GM18868 (cell line): ENCODE measurements at regions not wholly inside any gene's neighbourhood (a gene's known extent, or its start where the extent isn't known, plus 50 kb on each side); places are given as distances from the start of the nearest gene placed in this dataset.
"Not testable (repeated sequence)": the region's sequence is repeated elsewhere in the genome, so short reads cannot be mapped to it uniquely, and the experiment has no call there.

ENCODE experiments used
- ATAC-seq: cut with Tn5 transposase; IDR thresholded peaks from one replicate; pipeline ENCODE4 v1.9.1; 2021; ENCODE audit warnings: mild to moderate bottlenecking, moderate library complexity; ENCODE audit not compliant: unreplicated experiment

DNA sequence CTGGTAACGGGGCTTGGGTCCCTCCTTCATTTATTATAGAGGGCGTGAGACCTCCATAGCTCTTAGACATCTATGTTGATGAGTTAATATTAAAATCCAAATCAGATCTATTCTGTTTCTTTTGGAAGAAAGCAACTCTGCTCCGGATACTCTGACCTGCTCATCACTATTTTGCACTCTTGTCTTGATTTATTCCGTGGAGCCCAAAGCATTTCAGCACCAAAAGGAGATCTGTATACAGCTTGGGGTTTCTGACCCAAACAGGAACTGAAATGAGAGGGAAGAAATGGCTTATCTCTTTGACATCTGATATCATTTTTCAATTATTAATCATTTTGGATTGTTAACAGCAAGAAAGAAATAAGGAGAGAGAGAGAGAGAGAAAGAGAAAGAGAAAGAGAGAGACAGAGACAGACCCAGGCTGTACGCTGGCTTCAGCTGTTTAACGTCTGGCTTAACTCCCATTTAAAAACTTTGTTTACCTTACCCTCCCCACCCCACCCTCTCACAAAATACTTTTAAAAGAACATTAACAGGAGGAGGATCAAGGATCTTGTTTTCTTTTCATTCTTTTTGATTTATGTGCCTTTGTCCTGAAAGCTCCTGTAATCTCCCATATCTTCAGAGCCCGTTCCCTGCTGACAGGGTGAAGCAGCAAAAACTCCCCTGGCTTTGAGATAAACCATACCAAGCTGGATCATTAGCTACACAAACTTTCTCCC is 231.4 kb upstream of the TUT7 start:
- ATAC-seq, result no peak

DNA sequence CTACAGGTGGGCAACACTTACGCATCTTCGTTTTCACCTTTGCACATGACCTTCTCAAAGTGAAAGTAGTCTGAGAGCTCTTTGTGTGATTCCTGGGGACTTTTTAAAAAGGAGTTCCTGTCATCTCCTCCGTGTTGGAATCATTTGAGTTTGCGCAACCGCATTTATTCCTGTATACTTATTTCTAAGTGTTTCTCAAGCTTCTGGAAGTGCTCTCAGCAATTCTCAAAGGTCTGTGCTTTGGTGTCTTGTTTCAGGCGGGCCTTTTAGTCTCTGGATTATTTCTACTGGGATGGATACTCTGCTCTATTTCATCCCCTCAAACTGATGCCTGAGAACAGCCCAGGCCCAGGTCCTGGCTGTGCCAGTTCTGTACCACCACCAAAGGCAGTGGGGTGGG is 226.5 kb upstream of the TUT7 start:
- no peak for ATAC-seq

DNA sequence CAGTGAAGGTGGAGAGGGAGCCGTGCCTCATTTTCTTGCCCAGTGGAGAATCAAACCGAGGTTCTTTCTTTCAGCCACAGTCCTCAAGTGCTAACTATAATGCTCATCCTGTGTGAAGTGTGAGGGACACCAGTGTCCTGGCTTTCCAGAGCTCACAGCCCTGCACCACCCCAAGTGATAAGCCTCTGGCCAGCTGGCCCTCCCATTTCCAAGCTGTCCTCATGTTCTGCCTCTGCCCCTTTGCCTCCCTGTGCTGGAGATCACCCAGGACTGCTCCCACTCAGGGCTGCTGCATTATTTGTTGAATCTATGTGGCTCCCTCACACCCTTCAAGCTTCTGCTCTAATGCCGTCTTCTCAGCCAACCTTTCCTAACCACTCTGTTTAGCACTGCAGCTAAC is 224.5 kb upstream of the TUT7 start:
- no peak for ATAC-seq

DNA sequence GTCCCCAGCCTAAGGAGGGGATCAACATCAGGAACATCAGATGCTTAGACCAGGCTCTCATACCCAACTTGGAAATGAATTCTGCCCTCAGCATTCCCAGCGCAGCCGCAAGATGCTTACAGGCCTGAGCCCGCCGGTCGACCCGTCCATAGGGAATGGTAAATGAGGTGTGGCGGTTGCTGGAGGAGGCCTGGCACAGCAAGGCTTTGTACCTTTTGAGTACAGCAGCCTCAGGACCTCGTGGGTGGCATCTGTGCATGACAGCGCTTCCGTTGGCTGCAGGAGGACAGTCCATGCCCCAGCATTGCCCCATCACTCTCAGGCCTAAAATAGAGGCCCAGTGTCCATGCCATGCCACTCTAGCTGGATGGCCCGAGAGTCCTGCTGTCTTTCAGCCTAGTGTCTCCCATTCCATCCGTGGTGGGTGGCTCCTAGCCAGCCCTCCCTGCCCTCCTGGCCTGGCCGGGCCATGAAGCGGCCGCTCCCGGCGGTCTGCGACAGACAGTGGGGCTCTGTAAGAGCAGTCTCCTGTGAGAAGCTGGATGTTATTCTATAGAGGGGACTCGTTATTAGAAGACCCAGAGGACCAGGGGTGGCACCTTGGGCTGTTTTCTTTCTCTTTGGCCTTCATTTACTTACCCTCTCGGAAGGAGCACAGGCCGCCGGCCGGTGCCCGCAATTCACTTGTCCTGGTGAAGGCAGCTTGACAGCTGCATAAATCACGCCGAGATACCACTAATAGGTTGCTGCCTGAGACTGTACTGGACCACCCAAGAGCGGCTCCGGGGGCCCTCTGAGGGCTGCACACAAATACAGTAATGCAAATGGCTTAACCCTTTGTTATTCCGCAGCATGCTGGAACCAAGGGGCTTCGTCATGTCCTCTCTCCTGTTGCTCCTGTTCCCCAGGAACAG is 223.5 kb upstream of the TUT7 start:
- no peak for ATAC-seq

DNA sequence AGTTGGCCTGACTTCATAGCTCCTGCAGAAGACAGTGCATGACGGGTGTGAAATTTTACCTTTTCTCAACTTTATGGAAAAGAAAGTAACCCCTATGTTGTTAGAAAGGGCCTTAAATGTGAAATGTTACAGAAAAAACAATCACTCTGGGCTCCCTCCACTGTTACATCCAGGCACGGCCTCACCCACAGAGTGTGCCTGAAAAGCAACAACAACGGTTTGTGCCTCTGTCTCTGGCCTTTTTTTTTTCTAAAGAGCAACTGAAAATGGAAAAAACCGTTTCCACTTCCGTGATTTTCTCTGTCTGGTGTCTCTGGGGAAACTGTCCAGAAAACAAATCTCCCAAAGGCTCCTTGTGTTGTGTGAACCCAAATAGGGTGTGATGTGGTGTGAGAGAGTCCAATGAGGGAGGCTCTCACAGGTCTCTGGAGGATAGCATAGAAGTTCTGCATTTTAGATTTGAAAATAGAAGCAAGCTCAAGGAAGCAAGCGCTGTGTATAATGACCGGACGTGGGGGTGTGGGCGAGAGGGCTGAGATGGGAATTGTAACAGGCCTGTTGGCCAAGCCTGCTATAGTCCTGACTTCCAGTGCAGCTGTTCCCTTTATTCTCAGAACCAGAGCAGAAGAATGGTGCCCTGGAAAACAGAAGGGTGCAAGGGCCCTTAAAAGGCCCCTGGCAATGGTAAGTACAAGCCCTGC is 221.8 kb upstream of the TUT7 start:
- no peak for ATAC-seq

DNA sequence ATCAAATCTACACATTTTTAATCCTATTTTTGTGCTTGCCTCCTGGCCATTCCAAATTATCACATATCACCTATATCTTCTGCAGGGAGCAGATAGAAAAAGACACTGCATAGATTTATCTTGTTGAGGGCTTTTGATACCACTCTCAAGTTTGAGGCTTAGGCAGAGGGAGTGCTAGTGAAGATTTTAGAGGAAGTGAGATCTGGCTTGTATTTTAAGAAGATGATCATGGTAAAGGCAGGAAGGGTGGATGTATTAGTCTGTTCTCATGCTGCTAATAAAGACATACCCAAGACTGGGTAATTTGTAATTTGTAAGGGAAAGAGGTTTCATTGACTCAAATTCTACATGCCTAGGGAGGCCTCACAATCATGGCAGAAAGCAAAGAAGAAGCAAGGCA is 220.9 kb upstream of the TUT7 start:
- ATAC-seq, result no peak

DNA sequence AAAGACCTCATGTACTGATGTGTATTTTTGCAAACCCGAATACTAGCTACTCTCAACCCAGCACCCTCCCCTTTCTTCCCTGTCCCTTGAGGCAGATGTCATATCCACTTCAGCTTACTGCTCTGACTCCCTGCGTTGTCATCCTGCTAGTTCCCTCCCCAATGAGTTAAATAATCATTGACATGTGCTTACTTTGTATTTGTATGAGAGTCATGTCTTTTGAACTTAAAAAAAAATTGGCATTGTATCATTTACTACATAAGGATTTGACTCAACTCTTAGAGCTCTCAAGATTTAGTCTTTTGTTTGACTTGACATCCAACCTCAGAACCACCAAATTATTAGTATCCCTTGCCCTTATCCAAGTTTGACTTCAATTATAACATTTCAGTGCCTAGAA is 219.7 kb upstream of the TUT7 start:
- no peak for ATAC-seq

DNA sequence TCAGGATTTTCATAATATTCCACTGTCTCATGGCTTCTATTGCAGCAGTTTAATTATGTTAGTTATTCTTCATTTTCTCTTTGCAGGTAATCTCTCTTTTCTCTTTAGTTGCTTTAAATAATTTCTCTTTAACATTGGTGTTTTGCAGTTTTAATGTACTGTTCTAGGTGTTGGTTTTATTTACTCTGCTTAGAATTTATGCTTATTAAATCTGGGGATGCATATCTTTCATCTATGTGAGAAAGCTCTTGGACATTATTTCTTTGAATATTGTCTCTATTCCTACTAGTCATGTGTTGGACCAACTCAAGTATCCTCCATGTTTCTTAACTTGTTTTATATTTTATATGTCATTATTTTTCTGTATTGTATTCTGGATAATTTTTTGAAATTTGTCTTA is 218.7 kb upstream of the TUT7 start:
- ATAC-seq, result no peak

DNA sequence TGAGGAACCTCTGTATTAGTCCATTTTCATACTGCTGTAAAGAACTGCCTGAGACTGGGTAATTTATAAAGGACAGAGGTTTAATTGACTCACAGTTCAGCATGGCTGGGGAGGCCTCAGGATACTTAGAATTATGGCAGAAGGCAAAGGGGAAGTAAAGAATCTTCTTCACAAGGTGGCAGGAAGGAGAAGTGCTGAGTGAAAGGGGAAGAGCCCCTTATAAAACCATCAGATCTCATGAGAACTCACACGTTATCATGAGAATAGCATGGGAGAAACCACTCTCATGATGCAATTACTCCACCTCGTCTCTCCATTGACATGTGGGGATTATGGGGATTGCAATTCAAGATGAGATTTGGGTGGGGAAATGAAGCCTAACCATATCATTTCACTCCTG is 211.4 kb upstream of the TUT7 start:
- ATAC-seq, result not testable (repeated sequence)

DNA sequence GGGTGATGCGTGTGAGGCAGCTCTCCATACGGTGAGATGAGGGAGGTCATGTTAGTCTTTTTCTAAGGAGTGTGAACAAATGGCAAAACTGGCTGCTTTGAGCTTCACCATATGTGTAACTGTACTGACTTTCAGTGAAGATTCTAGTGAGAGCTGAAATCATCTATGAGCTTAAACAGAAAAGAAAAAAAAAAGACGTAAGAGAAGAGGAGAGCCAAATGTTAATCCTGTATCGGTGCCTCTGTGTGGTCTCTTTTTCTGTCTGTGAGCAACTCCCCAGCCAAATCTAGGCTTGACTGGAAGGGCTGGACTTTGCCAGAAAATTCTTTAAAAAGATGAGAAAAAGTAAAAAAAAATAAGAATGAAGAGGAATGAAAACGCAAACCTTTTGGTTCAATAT is 209.7 kb upstream of the TUT7 start:
- ATAC-seq, result no peak

DNA sequence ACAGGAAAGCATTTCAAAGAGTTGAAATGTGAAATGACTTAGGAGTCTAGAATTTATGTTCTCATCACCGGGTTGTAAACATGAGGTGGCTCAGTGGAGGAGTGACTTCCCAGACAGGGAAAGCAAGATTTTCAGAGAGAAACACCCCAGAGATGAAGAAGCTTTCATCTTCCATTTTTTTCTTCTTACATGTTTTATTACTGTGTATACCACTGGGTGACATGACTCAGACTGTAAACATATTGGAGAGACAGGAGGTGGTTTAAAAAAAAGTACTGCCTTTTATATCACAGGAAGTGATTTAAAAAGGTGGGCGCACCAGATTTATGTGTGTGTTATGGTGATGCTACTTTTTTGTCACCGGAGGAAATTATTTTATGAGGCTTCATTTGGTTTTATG is 209.1 kb upstream of the TUT7 start:
- no peak for ATAC-seq

DNA sequence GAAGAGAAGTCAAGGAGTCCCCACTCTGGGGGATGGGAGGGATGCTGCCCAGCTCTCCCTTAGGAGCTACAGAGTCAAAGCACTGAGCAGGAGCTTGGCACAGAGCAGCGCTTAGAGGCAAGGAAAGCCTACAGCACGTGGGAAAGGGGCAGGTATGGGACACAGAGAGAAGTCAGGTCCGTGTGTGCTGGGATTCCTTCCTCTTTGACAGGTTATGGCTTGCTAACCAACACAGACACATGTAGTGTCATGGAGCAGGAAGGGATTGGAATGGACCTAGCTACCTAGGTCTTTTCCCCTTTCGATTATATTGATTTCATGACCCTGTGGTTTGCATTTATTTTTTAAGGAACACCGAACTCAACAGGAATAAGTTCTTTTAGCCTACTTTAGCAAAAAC is 208.5 kb upstream of the TUT7 start:
- ATAC-seq, result no peak

DNA sequence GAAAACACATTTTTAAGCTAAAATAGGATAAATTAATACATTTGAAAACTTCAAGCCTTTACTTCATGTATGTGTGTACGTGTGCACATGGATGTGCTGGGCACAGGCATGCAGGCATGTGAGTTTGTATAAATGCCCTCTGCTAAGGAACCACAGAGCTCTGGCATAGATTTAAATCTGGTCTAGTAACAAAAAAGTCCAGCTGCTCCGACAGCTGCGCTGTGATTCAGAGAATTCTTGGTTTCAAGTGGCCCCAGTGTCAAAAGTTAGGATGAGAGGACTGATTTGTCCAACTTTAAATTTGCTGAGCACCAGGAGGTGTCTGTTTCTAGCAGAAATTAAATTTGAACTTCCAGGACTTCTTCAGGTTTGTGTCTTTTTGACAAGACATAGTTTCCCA is 203.7 kb upstream of the TUT7 start:
- no peak for ATAC-seq

DNA sequence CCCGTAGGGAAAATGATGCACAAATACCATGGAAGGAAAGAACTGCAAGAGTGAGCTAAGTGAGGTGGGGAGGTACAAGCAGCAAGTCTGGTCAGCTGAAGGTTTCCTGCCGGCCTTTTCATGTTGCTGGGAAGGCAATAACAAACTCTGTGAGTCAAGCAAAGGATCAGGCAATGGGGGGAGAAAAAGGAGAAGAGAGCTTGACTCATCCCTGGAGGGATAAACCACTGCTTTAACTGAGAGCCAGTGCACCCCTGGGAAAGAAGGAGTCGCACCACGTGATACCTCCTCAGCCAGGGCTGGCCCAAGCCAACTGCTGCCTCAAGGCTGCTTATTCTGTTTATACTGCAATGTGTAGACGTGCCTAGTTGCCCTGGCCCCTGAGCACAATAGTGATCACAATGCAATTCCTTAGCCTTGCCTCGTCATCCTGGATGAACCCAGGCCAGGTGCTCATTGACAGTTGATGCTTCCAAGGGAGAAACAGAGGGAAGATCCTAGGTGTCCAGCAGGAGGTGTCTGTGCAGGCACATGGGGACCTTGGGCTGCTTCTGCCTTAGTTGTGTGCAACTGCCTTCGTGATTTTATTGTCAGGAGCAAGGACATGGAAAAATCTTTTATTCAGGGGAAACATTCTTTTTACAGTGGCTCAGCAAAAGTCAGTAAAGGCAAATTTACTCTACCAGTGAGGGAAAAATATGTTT is 203.0 kb upstream of the TUT7 start:
- no peak for ATAC-seq

DNA sequence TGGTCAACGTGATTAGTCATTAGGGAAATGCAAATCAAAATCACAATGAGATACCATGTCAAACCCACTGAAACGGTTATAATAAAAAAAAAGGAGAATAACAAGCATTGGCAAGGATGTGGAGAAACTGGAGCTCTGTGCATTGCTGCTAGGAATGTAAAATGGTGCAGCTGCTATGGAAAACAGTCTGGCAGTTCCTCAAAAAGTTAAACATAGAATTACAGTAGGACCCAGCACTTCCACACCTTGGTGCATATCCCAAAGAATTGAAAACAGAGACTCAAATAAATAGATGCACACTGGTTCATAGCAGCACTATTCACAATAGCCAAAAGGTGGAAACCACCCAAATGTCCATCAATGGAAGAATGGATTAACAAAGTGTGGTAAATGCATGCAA is 201.5 kb upstream of the TUT7 start:
- no peak for ATAC-seq

DNA sequence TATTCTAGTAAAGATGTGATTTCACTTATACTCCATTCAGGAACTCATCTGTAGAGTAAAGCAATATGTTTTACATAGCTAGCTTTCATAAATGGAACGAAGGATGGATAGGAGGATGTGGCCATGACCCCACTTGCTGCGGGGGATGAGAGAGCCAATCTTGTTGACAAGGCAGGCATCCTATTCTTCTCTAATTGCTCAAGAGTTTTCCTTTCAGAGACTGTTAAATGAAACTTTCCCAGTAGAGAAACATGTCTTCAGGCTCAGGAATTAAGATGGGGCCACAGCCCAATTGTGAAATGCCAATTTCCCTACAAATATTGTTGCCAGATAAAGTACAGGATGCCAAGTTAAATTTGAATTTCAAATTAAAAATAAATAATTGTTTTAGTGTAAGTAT is 196.2 kb upstream of the TUT7 start:
- ATAC-seq, result no peak

DNA sequence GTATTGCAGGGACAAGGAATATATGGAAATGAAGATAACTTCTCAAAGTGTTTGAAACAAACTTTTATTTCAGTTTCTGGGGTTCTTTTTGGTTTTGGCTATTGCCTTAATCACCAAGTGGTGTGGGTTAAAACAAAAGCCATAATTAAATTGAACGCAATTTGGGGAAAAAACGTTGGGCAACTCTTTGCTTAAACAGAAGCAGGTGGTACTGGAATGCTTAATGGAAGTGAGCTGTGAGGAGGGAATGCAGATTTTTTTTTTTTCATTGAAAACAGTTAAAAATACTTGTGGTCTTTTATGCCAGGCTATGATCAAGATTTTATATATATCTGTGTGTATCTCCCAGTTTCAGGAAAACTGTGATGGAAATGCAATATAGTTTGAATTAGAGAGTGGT is 195.7 kb upstream of the TUT7 start:
- ATAC-seq, result no peak

DNA sequence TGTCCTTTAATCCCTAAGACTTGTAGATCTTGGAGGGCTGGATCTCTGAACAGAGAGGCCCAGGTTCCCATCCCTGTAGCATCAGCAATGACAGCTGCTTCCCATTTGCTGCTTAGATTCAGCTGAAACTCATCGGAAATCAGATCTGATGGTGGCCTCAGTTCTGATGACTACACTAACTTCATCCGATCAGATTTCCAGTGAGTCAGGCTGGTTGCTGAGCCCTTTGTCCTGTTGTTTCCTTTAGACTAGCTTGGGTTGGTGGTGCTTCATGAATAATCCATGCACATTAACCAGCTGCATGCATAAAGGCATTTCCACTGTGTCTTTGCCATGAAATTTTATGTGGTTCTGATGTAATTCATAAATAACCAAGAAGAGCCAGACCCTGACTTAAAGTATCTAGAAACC is 195.2 kb upstream of the TUT7 start:
- ATAC-seq, result no peak

DNA sequence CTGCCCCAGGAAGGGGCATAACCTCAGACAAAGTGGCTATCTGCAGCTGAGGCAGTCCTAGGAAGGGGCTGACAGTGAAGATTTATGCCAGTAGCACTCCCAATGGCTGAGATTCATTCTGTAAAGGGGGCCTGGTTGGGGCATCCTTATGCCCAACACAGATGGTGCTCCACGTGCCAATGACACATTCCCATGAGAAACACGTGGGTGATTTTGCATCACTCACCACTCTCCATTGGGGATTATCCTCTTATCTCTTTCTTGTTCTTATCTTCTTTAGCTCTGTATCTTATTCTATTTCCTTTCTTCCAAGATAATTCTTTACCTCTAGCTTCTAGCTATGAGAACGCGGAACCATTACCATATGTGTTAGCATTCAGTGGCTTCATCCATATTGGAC is 194.0 kb upstream of the TUT7 start:
- ATAC-seq, result no peak

DNA sequence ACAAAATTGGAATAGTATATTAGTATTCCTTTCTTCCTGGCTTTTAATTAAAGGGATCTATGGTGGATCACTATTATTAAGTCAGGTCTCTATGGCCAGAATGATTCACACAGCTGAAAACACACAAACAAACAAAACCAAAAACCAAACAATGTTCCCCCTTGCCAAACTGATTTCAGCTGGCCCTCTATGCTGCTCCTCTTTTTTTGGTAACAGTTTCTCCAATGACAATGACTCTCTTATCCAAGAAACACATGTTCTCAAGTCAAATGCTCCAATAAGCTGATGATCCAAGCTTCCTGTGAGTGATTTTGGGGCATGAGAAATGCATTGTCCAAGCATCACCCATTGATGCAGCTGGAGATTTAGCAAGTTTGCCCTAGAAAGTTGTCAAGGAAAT is 193.4 kb upstream of the TUT7 start:
- ATAC-seq, result no peak

DNA sequence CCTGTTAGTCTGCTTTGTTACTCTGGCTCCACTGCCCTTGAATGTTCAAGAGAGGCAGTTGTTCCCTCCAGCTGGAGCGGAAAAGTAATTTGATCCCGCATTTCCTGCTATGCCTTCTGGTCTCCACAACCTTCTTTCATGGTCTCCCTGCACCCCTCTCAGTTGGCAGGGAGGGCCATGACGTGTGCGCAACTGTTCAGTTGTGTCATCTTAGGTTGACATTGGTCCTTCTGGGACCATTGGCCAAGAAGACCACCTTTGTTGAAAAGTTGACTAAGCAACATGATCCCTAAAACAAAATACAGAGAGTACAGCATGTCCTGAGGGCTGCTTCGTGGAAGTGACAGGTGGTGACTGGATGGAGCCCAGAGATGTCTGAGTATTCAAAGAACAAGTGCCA is 192.5 kb upstream of the TUT7 start:
- ATAC-seq, result no peak
